Prostate gland (tissue), 2 donors: ENCODE measurements at regions not wholly inside any gene's neighbourhood (a gene's known extent, or its start where the extent isn't known, plus 50 kb on each side); places are given as distances from the start of the nearest gene placed in this dataset.

Source experiments
- DNase-seq: peaks from one replicate; pipeline ENCODE4 v3.0.0-alpha.2; 2019; ENCODE audit warnings: low spot score
- H3K27ac ChIP-seq, 2 donors: fragments of 200-600 bp; sonication (generic); 2 replicates each; pipeline ENCODE4 v1.5.1; 2017 to 2019
- H3K27me3 ChIP-seq: fragments of 200-600 bp; sonication (generic); replicated peaks from 2 replicates; pipeline ENCODE4 v1.5.1; 2019; ENCODE audit not compliant: insufficient read depth
- H3K36me3 ChIP-seq, 2 donors: fragments of 200-600 bp; sonication (generic); 1 replicate in 1 of 2; 2 replicates in 1 of 2; pipeline versions ENCODE4 v1.5.1 to v1.8.1; 2017 to 2019
- H3K4me1 ChIP-seq: fragments of 200-600 bp; sonication (generic); replicated peaks from 2 replicates; pipeline ENCODE4 v1.5.1; 2019
- H3K4me3 ChIP-seq, 2 donors: fragments of 200-600 bp; sonication (generic); 2 replicates each; pipeline ENCODE4 v1.5.1; 2017 to 2019
- H3K9me3 ChIP-seq: fragments of 200-600 bp; sonication (generic); 2 replicates; pipeline ENCODE4 v1.5.1; 2017
- CTCF ChIP-seq, 4 experiments: fragments of 200-600 bp in 2 of 4; fragments of 450-650 bp in 2 of 4; sonication (generic) in 2 of 4; IDR thresholded peaks; 1 replicate in 3 of 4; 2 replicates in 1 of 4; pipeline ENCODE4 v1.5.1; 2016 to 2019; ENCODE audit warnings: antibody characterized with exemption in 4 of 4, mild to moderate bottlenecking in 2 of 4, moderate library complexity in 2 of 4
- POLR2A ChIP-seq: fragments of 450-650 bp; IDR thresholded peaks from one replicate; pipeline ENCODE4 v1.6.1; 2016; ENCODE audit warnings: antibody characterized with exemption, mild to moderate bottlenecking
- POLR2AphosphoS5 ChIP-seq: sonication (generic); formaldehyde crosslinking; IDR thresholded peaks from one replicate; pipeline ENCODE4 v1.6.1; 2017; ENCODE audit warnings: antibody characterized with exemption
- WGBS: methylation state at CpG from one replicate; pipeline ENCODE4 v1.1.5; 2018; 5-methylcytosine and 5-hydroxymethylcytosine counted together
- intact Hi-C: fragments of 100-400 bp; cut with DNase I; formaldehyde crosslinking; loops from one replicate; pipeline ENCODE4 v1.14.2; 2022

GRCh38 chr4:57200799-57201327 is 90.7 kb upstream of the IGFBP7 start:
- no peak overlapping the region for H3K4me3 ChIP-seq
- H3K27me3 ChIP-seq: no peaks in the 10 kb centered on the region
- no peaks in the 10 kb centered on the region for H3K4me1 ChIP-seq
- no peaks in the 10 kb centered on the region for H3K9me3 ChIP-seq
- intact Hi-C loops: no loop called here
- DNase-seq: no peak
- H3K36me3 ChIP-seq: no peaks in the 10 kb centered on the region
- H3K27ac ChIP-seq: no peak overlapping the region
- WGBS: 39% methylated on average over 7 of the region's 7 CpGs
- TF ChIP-seq POLR2A: no peak
- no peak for TF ChIP-seq POLR2AphosphoS5
- TF ChIP-seq CTCF (IDR thresholded peaks at IDR 0.05): no peak

- Histone ChIP-seq H3K36me3 (no peaks in the 10 kb centered on the region), H3K4me3 (no peak overlapping the region), H3K4me1 (no peaks in the 10 kb centered on the region), H3K27me3 (no peaks in the 10 kb centered on the region), H3K27ac (no peak overlapping the region), H3K9me3 (no peaks in the 10 kb centered on the region)
- intact Hi-C loops: no loop called here
- no peak for TF ChIP-seq POLR2A
- TF ChIP-seq POLR2AphosphoS5: no peak
- no peak for TF ChIP-seq CTCF (IDR thresholded peaks at IDR 0.05)
- DNase-seq: no peak
- WGBS: 77% methylated on average over 5 of the region's 5 CpGs
These were observed 89.1 kb upstream of the IGFBP7 start for GRCh38 chr4:57199267-57199666.

- intact Hi-C loops: no loop called here
- Histone ChIP-seq H3K9me3 (no peaks in the 10 kb centered on the region), H3K27ac (no peak overlapping the region), H3K4me1 (no peaks in the 10 kb centered on the region), H3K4me3 (no peak overlapping the region), H3K36me3 (no peaks in the 10 kb centered on the region), H3K27me3 (no peaks in the 10 kb centered on the region)
- TF ChIP-seq POLR2A (no peak), CTCF (IDR thresholded peaks at IDR 0.05) (no peak), POLR2AphosphoS5 (no peak)
- 70% methylated on average over 30 of the region's 30 CpGs for WGBS
- DNase-seq: no peak
These were observed 85.4 kb upstream of the IGFBP7 start for GRCh38 chr4:57195622-57196021.

GRCh38 chr4:57194068-57194611 is 84.0 kb upstream of the IGFBP7 start:
- Histone ChIP-seq H3K9me3 (no peaks in the 10 kb centered on the region), H3K36me3 (no peaks in the 10 kb centered on the region), H3K4me3 (no peak overlapping the region), H3K27ac (no peak overlapping the region), H3K4me1 (no peaks in the 10 kb centered on the region), H3K27me3 (no peaks in the 10 kb centered on the region)
- intact Hi-C loops: no loop called here
- no peak for DNase-seq
- TF ChIP-seq POLR2AphosphoS5: no peak
- TF ChIP-seq POLR2A: no peak
- no peak for TF ChIP-seq CTCF (IDR thresholded peaks at IDR 0.05)
- WGBS: 80% methylated on average over 20 of the region's 20 CpGs

GRCh38 chr4:57193209-57193810 is 83.1 kb upstream of the IGFBP7 start:
- no peak overlapping the region for H3K4me3 ChIP-seq
- 83% methylated on average over 3 of the region's 3 CpGs for WGBS
- intact Hi-C loops: no loop called here
- no peaks in the 10 kb centered on the region for H3K4me1 ChIP-seq
- H3K27me3 ChIP-seq: no peaks in the 10 kb centered on the region
- H3K36me3 ChIP-seq: no peaks in the 10 kb centered on the region
- DNase-seq: no peak
- H3K27ac ChIP-seq: no peak overlapping the region
- H3K9me3 ChIP-seq: no peaks in the 10 kb centered on the region
- TF ChIP-seq POLR2AphosphoS5 (no peak), POLR2A (no peak), CTCF (IDR thresholded peaks at IDR 0.05) (no peak)
